IPS DF 4.7 (cell line): ENCODE measurements at regions not wholly inside any gene's neighbourhood (a gene's known extent, or its start where the extent isn't known, plus 50 kb on each side); places are given as distances from the start of the nearest gene placed in this dataset.
"Not testable (repeated sequence)": the region's sequence is repeated elsewhere in the genome, so short reads cannot be mapped to it uniquely, and the experiment has no call there.

Experiments
- DNase-seq: peaks from one replicate; pipeline ENCODE4 v3.0.0-alpha.2; 2013; ENCODE audit warnings: low spot score; ENCODE audit errors: extremely low read depth

DNA sequence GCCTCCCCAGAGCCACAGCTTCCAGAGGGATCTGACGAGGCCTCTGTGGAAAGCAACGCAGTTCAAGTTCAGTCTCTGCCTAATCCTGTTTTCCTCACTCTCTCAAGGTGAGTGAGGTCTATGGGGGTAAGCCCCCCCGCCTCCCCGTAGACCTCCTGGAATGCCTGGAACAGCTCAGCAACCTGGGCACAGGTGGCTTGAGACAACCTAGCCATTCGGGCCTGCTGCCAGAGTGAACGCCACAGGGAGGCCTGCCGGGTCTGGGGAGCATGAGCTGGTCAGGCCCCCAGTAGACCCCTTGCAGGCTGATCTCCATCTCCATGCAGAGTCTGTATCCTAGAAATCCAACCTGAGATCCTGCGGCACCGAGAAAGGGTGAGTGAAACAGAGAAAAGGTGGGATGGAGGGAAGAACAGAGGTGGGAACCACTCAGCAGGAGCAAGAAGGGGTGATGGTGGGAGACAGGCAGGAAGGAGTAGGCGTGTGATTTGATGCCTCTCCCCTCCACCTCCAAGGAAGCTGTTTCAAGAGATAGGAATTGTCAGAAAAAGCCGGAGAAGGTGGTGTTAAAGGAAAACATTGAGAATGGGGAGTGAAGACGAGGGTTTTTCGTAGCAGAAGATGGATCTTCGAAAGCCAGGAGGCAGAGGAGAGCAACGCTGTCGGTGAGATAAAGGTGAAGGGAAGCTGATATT, 123.1 kb upstream of the PRMT8 start:
- DNase-seq = no peak

DNA sequence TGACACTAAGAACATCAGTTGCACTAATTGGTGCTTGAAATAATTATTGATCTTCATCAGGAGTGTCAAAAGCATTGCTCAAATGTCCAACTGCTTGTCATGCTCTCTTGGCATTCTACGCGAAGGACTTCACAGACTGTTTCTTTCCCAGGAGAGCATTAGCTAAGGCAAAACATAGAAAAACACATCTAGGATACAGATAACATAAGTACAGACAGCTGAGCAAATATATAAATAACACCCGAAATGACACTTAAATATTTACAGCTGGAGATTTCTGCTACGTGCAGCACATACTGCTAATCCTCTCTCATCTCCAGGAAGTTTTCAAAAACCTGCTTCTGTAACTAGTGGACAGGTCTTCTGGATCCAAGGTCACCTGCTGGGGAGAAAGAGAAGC, 120.0 kb upstream of the PRMT8 start:
- no peak for DNase-seq

DNA sequence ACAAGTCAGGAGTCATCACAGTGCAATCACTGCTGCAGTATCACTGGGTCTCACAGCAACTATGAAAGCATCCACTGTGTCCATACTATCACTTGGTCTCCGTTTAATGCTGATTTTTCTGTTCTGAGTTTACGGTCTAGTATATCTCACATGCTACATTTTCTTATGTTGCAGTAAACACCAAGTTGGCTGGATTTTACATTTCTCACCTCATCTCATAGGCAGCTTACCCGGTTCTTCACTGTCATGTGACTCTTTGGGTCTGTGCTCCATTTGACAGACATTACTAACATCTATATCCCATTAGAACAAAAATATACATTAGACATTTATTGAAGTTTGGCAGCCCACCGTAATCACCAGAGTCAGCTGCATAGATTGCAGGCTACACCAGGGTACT, 115.7 kb upstream of the PRMT8 start:
- DNase-seq = no peak

DNA sequence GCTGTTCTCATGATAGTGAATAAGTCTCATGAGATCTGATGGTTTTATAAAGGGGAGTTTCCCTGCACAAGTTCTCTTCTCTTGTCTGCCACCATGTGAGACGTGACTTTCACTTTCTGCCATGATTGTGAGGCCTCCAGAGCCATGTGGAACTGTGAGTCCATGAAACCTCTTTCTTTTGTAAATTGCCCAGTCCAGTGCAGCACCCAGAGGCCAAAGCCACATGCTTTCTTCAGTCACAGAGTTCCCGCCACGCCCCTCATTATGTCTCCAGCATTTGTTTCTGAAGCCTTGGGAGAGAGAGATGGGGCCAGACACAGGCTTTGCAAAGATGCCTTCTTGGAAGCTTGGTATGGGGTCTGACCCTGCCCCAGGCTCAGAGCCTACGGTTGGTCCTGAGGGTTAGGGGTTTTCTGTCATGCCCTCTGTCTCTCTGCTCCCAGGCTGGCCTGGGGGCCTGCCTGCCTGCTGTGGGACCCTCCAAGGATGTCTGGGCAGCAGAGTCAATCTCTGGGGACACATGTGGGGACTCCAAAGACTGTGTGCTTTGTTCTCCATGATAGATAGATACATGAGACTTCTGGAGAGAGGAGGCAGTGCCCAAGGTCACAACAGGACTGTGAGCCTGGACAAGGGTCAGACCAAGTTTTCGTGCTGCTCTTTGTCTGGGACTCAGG, 114.1 kb upstream of the PRMT8 start:
- DNase-seq = no peak

DNA sequence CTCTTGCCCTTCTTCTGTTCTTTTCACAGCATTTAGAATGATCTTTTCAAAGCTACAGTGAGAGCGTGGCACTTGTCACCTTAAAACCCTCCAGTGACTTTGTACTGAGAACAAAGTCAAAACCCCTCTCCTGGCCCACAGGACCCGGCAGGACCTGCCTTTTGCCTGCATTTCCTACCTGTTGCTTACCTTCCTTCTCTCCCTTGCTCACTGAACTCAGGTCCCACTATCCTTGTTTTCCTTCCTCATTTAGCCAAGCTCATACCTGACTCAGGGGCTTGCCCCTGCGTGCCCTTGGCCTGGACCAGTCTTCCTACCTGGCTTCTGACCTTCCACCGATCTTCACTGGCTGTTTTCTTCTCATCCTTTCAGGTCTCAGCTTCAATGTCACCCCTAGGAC, 112.3 kb upstream of the PRMT8 start:
- DNase-seq = no peak

DNA sequence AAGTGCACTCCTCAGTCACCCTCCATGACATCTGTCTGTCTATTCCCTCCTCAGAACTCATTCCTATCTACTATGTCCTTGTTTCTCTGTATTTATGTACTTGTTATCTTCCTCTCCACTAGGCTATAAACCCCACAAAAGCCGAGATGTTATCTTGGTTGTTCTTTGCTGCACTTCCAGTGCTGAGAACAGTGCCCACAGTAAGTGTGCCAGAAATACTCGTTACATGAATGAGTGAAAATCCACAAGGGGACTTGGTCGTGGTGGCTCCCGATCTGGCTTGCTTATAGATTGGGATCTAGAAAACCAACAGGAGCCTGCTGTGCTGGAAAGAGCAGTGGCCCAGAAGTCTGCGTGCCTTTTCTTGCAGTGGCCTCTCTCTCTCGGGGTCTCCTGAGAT, 111.9 kb upstream of the PRMT8 start:
- DNase-seq = no peak

DNA sequence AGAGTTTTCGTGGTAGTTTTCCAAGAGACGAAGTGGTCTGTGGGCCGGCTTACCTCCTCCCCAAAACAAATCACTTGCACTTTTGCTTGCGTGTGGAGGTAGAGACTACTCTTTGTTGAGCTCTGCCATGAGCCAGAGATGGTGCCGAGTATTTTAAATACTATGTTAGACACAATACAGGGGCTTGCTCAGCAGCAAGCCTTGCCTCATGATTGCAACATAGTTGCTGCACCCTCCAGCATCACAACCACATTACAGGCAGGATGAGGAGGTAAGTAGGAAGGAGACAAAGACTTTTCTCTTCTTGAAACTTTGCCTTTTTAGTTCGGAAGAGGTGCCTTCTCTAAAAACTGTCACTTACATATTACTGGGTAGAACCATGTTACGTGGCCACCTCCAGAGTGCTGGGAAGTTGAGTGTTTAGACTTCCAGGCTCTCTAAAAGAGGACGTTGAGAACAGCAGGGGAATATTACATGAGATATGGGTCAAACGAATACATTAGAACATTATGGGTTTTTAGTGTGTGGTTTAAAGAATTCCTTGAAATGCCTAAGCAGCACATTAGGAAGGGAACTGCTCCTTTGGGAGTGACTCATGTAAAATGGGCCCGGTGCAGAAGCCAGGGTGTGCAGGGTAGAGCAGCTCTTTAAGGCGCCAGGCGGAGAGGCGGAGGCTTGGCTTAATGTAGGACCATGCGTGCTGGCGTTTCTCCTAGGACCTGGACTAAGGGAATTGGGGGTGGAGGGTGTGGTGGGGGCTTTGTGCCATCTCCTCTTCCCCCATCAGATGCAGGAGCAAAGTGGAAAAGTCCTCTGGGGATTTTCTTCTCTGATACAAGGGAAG, 110.6 kb upstream of the PRMT8 start:
- no peak for DNase-seq

DNA sequence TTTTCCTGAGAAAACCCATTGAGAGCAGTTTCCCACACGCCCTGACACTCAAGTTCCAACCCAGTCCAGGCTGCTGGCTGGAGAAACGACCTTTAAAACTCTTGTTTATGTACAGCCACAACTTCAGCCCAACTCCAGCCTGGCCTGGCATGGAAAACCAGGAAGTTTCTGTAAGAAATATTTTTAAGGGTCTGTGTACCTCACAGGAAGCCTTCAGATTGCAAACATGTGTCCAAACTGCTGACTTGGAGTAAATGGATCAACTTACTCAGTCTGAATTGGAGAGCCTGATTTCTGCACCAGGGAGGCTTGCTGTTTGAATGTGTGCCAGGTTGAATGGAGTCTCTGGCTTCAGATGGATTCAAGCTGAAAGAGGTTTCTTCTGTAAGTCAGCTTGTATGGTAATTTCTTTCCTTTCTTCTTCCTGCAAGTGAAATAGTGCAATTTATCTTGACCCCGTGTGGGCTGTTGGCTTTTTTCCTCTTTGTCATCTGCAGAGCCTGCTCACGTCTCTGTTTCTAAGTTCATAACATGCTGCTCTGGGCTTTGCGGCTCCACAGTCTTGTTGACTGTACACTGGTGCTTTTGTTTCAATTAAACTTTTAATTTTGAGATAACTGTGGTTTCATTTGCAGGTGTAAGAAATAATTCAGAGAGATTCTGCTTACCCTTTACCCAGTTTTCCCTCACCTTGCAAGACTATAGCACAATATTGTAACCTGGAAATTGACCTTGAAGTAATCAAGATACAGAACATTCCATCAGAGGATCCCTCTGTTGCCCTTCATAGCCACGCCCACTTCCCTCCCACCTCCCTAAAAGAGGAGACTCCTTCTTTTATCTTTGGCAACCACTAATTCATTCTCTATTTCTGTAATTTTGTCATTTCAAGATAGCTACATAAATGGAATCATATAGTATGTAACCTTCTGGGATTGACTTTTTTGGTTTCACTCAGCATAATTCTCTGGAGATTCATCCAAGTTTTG, 109.7 kb upstream of the PRMT8 start:
- no peak for DNase-seq

DNA sequence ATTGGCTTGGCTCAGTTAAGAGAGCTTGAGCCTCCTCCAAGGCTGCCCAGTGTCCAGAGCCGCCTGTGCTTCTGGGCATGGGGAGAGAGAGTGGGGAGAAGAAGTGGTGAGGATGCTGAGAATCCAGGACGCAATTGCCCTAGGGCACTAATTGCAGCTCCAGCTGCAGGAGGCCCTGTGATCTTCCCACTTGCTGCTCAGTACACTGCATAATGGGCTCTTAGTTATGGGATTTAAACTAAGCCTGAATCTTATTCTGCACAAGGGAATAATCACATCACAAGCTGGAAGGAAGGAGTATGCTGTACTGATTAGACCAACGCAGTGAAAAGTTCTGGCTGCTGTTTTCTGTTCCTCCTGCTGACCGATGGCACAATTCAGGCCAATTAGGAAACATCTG, 101.0 kb upstream of the PRMT8 start:
- DNase-seq = no peak

DNA sequence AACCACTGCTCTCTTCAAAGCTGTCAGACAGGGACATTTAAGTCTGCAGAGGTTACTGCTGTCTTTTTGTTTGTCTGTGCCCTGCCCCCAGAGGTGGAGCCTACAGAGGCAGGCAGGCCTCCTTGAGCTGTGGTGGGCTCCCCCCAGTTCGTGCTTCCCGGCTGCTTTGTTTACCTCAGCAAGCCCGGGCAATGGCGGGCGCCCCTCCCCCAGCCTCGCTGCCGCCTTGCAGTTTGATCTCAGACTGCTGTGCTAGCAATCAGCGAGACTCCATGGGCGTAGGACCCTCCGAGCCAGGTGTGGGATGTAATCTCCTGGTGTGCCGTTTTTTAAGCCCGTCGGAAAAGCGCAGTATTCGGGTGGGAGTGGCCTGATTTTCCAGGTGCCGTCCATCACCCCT, 93.4 kb upstream of the PRMT8 start:
- DNase-seq = not testable (repeated sequence)

DNA sequence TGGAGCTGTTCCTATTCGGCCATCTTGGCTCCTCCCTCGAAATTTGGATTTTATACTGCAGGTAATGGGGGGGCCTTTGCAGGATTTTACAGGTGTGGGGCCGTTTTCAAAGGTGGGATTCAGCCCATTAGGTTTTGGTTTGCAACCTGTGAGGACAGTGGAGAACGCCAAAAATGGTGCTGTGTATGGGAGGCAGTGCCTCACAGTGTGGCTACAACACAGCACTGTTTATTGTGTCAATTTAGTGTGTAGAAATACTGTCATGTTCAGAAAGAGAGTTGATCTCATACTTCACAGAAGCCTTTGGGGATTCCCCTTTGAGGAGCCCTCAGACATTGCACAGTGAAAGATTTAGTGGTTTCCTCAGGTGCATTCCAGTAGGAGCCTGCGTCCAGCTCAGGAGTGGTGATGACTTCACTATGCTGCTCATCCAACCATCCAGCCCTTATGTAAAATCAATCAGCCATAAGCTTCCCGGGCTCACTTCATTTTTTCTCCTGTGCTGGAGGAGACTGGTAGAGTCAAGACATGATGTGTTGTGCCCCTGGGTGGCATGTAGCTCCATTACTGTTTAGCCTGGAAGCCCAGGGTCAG, 92.7 kb upstream of the PRMT8 start:
- no peak for DNase-seq

DNA sequence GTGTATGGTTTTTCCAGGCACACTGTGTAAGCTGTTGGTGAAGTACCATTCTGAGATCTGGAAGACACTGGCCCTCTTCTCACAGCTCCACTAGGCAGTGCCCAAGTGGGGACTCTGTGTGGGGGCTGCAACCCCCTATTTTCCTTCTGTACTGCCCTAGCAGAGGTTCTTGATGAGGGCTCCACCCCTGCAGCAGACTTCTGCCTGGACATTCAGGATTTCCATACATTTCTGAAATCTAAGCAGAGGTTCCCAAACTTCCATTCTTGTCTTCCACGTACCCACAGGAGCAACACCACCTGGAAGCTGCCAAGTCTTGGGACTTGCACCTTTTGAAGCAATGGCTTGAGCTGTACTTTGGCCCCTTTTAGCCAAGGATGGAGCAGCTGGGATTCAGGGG, 85.2 kb upstream of the PRMT8 start:
- no peak for DNase-seq

DNA sequence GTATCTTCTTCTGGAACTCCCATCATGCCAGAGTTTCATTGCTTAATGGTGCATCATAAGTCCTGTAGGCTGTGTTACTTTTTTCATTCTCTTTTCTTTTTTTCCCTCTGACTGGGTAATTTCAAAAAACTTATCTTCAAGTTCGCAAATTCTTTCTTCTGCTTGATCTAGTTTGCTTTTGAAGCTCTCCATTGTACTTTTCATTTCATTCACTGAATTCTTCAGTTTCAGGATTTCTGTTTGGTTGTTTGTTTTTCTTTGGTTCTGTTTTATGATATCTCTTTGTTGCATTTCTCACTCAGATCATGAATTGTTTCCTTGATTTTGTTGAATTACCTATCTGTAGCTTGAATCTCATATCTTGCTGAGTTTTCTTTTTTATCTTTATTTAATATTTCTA, 83.3 kb upstream of the PRMT8 start:
- DNase-seq = no peak

DNA sequence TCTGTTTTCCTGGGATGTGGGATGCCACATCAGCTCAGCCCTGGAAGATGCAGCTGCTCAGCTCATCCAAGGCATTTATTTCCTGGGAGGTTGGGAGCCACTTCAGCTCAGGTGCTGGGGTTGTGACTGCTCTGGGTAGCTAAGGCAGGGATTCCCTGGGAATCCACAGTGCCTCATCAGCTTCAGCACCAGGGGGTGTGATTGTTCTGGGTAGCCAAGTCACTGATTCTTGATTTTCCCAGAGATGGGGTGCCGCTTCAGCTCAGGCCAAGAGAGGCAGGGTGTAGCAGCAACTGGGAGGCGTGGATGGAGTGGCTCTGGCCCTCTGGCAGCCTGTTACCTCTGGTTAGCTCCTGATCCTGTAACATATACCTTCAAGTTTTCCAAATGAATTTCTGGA, 81.3 kb upstream of the PRMT8 start:
- no peak for DNase-seq

DNA sequence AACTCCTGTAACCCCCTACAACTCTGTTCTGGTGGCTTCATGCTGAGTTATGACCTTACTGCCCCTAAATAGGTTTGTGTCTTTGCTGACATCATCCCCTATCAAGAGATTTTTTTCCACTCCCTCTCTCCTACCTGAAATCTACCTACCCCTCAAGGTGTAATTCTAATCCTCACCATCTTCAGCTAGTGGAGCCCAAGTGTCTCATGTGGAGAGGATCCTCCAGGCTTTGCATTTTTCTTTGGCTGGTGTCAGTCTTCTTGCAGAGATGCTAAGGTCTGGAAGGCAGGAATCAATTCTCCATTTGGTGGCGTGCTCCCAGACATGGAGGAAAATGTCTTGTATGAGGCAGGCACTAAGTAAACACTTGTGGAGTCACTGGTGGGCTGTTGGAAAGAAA, 74.8 kb upstream of the PRMT8 start:
- DNase-seq = no peak

DNA sequence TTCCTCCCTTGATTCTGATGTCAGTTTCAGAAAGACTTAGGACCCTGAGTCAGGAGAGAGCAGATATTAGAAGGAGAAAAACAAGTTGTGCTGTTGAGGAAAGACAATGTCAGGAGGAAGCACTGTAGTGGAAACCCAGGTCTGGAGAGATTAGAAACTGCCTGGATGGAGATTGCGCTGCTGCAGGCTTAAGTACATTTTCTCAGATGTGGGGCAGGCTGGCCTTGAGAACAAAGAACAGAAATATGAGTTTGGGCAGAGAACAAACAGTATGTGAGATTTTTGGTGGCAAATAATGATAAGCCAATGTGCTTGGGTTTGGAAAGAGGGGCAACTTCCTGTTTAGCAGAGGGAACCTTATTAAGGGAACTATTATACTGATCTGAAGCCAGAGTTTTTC, 74.3 kb upstream of the PRMT8 start:
- no peak for DNase-seq

DNA sequence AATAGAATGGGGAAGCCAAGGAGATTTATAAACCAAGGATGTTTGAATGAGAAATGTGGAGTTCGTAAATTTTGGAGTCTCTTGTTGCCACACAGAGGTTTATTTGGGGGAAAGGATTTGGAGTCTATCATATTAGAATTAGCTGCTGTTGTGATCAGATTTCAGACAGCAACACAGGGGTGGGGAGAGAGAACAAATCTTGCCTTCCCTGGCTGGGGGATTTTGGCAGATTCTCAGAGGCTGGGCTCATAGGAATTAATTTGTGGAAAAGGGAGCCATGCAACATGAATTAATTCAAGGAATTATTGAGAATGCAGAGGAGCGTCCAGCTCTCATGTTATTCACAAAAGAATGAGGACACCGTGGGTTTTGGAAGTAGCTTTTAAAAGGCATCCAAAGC, 73.9 kb upstream of the PRMT8 start:
- DNase-seq = no peak

DNA sequence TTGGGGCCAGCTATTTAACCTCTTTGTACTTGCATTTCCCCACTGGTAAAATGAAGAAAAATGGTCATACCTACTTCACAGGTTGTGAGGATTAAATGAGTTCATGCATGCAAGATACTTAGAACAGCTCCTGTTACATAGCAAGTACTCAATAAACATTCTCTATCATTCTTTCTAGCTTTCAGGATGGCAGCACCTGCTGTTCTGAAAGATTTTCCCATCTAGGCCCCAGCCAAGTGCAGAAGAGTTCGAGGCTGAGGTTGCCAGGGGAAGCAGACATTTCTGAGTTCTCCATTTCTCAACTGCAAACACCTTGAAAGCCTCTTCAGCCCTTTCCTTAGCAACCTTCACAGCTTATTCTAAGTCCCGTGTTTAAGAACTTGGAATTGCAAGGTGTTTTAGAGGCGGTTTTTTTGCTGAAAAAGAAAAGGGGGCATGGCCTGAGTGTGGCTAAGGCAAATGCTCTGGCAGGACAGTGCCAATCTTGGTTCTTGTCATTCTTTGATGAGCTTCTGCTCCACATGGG, 73.0 kb upstream of the PRMT8 start:
- no peak for DNase-seq

DNA sequence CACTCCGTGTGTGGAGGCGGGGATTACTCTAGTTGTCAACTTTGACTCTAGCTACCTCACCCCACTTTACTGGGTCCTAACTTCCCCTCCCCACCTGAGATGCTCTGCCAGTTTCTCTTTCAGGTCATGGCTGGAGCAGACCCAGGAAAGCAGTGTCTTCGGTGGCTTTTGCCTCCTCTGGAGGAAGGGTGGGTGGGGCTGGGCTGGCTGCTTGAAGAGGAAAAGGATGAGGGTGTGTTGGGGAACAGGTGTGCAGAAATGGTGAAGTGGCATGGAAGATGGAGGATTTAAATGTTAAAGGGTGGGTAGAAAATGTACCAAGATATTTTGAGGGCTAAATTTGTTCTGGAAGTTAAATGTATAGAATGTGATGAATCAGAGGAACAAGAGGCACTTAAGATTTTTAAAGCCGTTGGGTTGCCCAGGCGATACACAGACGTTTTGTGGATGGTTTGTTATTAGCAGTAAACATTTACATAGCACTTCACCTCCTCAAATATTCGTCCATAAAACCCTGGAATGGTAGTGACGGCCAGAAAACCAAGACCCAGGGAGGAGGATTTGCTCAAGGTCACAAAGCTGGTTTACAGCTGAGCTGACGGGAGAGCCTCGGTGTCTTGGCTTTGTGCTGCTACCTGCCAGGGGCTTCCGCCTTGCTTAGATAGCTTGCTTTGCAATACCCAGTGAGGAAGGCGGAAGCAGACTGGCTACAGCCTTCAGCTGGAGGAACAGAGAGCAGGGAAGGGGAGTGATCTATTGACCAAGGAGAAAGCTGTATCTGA, 72.2 kb upstream of the PRMT8 start:
- no peak for DNase-seq

DNA sequence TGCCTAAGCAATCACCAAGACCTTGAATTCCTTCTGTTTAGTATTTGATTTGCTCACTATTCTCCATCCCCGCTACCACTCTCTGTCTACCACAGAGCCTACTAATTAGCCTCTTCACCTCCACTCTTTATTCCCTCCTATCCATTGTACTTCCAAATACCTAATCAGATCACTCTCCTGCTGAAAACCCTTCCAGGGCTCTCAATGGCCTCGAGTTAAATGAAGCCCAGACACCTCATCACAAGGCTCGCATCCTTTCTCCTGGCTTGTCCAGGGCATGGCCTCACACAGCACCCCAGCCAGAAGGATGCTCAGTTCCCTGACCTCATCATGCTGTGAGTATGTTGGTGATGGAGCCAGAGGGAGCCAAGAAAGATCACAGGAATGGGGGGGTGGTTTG, 71.4 kb upstream of the PRMT8 start:
- DNase-seq = no peak
